ENCODE measurements at regions not wholly inside any gene's neighbourhood (a gene's known extent, or its start where the extent isn't known, plus 50 kb on each side); places are given as distances from the start of the nearest gene placed in this dataset.

DNA sequence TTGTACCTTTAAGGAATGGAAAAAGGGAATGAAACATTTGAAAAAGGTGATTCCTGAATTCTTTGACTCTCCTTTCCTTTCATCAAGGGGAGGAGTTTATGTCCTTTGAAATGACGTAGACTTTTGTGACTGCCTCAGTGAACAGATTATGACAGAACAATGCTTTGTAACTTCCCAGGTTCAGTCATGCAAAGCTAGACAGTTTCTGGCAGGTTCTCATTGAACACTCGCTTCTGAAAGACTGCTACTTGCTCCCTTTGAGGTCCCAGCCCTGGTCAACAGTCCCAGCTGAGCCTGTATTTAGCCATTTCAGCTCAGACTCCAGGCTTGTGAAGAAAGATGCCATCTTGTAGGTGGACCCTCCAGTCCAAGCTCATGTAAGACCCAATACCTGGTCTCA, 1178.9 kb downstream of the BCL11B start:
- TF ChIP-seq CTCF (IDR thresholded peaks at IDR 0.05), result no peak
- TF ChIP-seq POLR2A (IDR thresholded peaks at IDR 0.05), result no peak
